H1 (cell line): ENCODE measurements at regions not wholly inside any gene's neighbourhood (a gene's known extent, or its start where the extent isn't known, plus 50 kb on each side); places are given as distances from the start of the nearest gene placed in this dataset.

Experiments
- CTCF ChIA-PET: fragments of 300-600 bp; sonication (Branson Sonifier 250); formaldehyde crosslinking; loops from one replicate; lab custom pipeline; 2021; ENCODE audit not compliant: partially characterized antibody; lab: Charles Lee
- POLR2A ChIA-PET: fragments of 300-600 bp; sonication (Branson Sonifier 250); formaldehyde crosslinking; loops from one replicate; lab custom pipeline; 2021; ENCODE audit warnings: inconsistent platforms; ENCODE audit not compliant: partially characterized antibody; lab: Charles Lee
- DNase-seq, 2 experiments: peaks; one replicate each; pipeline versions ENCODE4 v3.0.0 to v3.0.0-alpha.2; 2010 to 2022; ENCODE audit warnings: low spot score in 2 of 2, low read depth in 1 of 2, mixed read lengths in 1 of 2
- FAIRE-seq: peaks from 2 replicates; lab custom pipeline; 2011; peaks lifted over from hg19 to GRCh38; lab: Jason Lieb, UNC
- H2AFZ ChIP-seq: 2 replicates; pipeline ENCODE4 v1.8.1; 2012; ENCODE audit warnings: low read length, inconsistent platforms
- H2AK5ac ChIP-seq: 2 replicates; pipeline ENCODE4 v1.6.1; 2013; ENCODE audit warnings: low read depth, low read length
- H2BK120ac ChIP-seq: replicated peaks from 2 replicates; pipeline ENCODE3; 2013; ENCODE audit warnings: low read depth, low read length, inconsistent platforms
- H2BK12ac ChIP-seq: 2 replicates; pipeline ENCODE4 v1.6.1; 2013; ENCODE audit warnings: low read depth, low read length
- H2BK15ac ChIP-seq: 2 replicates; pipeline ENCODE4 v1.6.1; 2013; ENCODE audit warnings: low read length
- H2BK20ac ChIP-seq: 2 replicates; pipeline ENCODE4 v1.6.1; 2013; ENCODE audit warnings: low read length
- H2BK5ac ChIP-seq: 2 replicates; pipeline ENCODE4 v1.6.1; 2013; ENCODE audit warnings: low read depth, low read length
- H3K14ac ChIP-seq: 2 replicates; pipeline ENCODE4 v1.6.1; 2013; ENCODE audit warnings: inconsistent platforms; ENCODE audit not compliant: insufficient read length
- H3K18ac ChIP-seq: 2 replicates; pipeline ENCODE4 v1.6.1; 2013; ENCODE audit warnings: low read length; ENCODE audit errors: extremely low read depth
- H3K23ac ChIP-seq: 2 replicates; pipeline ENCODE4 v1.6.1; 2013; ENCODE audit warnings: inconsistent platforms; ENCODE audit not compliant: insufficient read length
- H3K23me2 ChIP-seq: 2 replicates; pipeline ENCODE4 v1.6.1; 2013; ENCODE audit warnings: low read depth, low read length
- H3K27ac ChIP-seq: 2 replicates; pipeline ENCODE4 v1.6.1; 2011; ENCODE audit warnings: low read depth, low read length, inconsistent platforms
- H3K27me3 ChIP-seq, 4 experiments: replicated peaks in 1 of 4; 1 replicate in 1 of 4; 2 replicates in 3 of 4; pipeline versions ENCODE4 v1.6.1 to v1.8.1; 2011 to 2013; ENCODE audit warnings: low read length in 3 of 4, mild to moderate bottlenecking in 3 of 4, inconsistent platforms in 2 of 4, mixed read lengths in 2 of 4, moderate library complexity in 1 of 4; ENCODE audit not compliant: control insufficient read depth in 3 of 4, insufficient read depth in 3 of 4; ENCODE audit errors: extremely low read depth in 1 of 4
- H3K36me3 ChIP-seq, 4 experiments: 2 replicates each; pipeline versions ENCODE4 v1.6.1 to v1.8.1; 2011 to 2013; ENCODE audit warnings: mild to moderate bottlenecking in 4 of 4, low read length in 3 of 4, moderate library complexity in 2 of 4, control low read depth in 1 of 4, inconsistent platforms in 1 of 4; ENCODE audit not compliant: insufficient read depth in 4 of 4, control insufficient read depth in 2 of 4
- H3K4ac ChIP-seq: replicated peaks from 2 replicates; pipeline ENCODE3; 2013; ENCODE audit warnings: low read length, low read depth, mixed read lengths, inconsistent platforms; ENCODE audit not compliant: insufficient read length
- H3K4me1 ChIP-seq, 4 experiments: replicated peaks in 1 of 4; 1 replicate in 1 of 4; 2 replicates in 3 of 4; pipeline versions ENCODE4 v1.6.1 to v1.8.1; 2011 to 2013; ENCODE audit warnings: low read length in 3 of 4, inconsistent platforms in 2 of 4, mixed read lengths in 1 of 4; ENCODE audit not compliant: insufficient read depth in 4 of 4, control insufficient read depth in 3 of 4
- H3K4me2 ChIP-seq, 2 experiments: 2 replicates each; pipeline versions ENCODE4 v1.6.1 to v1.8.1; 2011 to 2013; ENCODE audit warnings: low read depth in 2 of 2, low read length in 2 of 2, control low read depth in 1 of 2, inconsistent platforms in 1 of 2, mild to moderate bottlenecking in 1 of 2; ENCODE audit not compliant: insufficient read depth in 1 of 2
- H3K4me3 ChIP-seq, 4 experiments: fragments of 200-600, 300-600 bp in 1 of 4; sonication (generic), shearing (Covaris generic), sonication (Bioruptor Twin) in 1 of 4; 2 replicates each; pipeline versions ENCODE4 v1.5.1 to v1.8.1; 2011 to 2016; ENCODE audit warnings: low read length in 4 of 4, low read depth in 3 of 4, control low read depth in 2 of 4, inconsistent platforms in 2 of 4, mild to moderate bottlenecking in 2 of 4, mixed read lengths in 1 of 4, moderate library complexity in 1 of 4; ENCODE audit not compliant: insufficient read depth in 2 of 4; ENCODE audit errors: extremely low read depth in 1 of 4
- H3K56ac ChIP-seq: replicated peaks from 2 replicates; pipeline ENCODE3; 2013; ENCODE audit warnings: low read depth, mild to moderate bottlenecking, mixed read lengths, low read length, inconsistent platforms; ENCODE audit not compliant: insufficient read length
- H3K79me1 ChIP-seq: 2 replicates; pipeline ENCODE4 v1.6.1; 2013; ENCODE audit warnings: low read depth, low read length, control low read depth
- H3K79me2 ChIP-seq, 2 experiments: 2 replicates each; pipeline versions ENCODE4 v1.6.1 to v1.8.1; 2012 to 2013; ENCODE audit warnings: low read length in 2 of 2, mild to moderate bottlenecking in 2 of 2, inconsistent platforms in 1 of 2; ENCODE audit not compliant: insufficient read depth in 2 of 2, control insufficient read depth in 1 of 2
- H3K9ac ChIP-seq, 4 experiments: replicated peaks in 1 of 4; 1 replicate in 1 of 4; 2 replicates in 3 of 4; pipeline versions ENCODE4 v1.6.1 to v1.8.1; 2011 to 2013; ENCODE audit warnings: low read depth in 3 of 4, low read length in 3 of 4, control low read depth in 2 of 4, mild to moderate bottlenecking in 2 of 4, moderate library complexity in 2 of 4, inconsistent platforms in 1 of 4; ENCODE audit errors: extremely low read depth in 1 of 4
- H3K9me3 ChIP-seq, 2 experiments: 2 replicates each; pipeline versions ENCODE4 v1.6.1 to v1.8.1; 2012 to 2013; ENCODE audit warnings: mild to moderate bottlenecking in 2 of 2, moderate library complexity in 2 of 2, control low read depth in 1 of 2, inconsistent platforms in 1 of 2, low read depth in 1 of 2, low read length in 1 of 2, mixed read lengths in 1 of 2; ENCODE audit not compliant: insufficient read depth in 2 of 2
- H4K20me1 ChIP-seq, 2 experiments: replicated peaks in 1 of 2; 2 replicates each; pipeline versions ENCODE3 to v1.8.1; 2011 to 2013; ENCODE audit warnings: inconsistent platforms in 2 of 2, low read length in 2 of 2, mild to moderate bottlenecking in 1 of 2; ENCODE audit not compliant: insufficient read depth in 2 of 2, control insufficient read depth in 1 of 2
- H4K5ac ChIP-seq: 2 replicates; pipeline ENCODE4 v1.6.1; 2013; ENCODE audit warnings: low read length, low read depth, mixed read lengths, inconsistent platforms; ENCODE audit not compliant: insufficient read length
- H4K8ac ChIP-seq: 2 replicates; pipeline ENCODE4 v1.8.0; 2013; ENCODE audit warnings: mild to moderate bottlenecking, moderate library complexity, low read length, inconsistent platforms; ENCODE audit not compliant: insufficient read depth; ENCODE audit errors: extremely low read depth
- H4K91ac ChIP-seq: replicated peaks from 2 replicates; pipeline ENCODE3; 2013; ENCODE audit warnings: low read length, mixed read lengths, inconsistent platforms; ENCODE audit not compliant: insufficient read length
- EZH2 ChIP-seq: fragments of 200-600 bp; sonication (generic); IDR thresholded peaks from 2 replicates; pipeline ENCODE4 v1.7.1; 2012; ENCODE audit warnings: low read depth, mild to moderate bottlenecking, moderate library complexity, low read length, inconsistent platforms; ENCODE audit not compliant: severe bottlenecking
- HDAC6 ChIP-seq: IDR thresholded peaks from one replicate; pipeline ENCODE4 v1.7.1; 2012; ENCODE audit warnings: low read depth, mild to moderate bottlenecking, inconsistent platforms, low read length, moderate library complexity
- JUND ChIP-seq: IDR thresholded peaks from 2 replicates; pipeline ENCODE4 v1.6.1; 2011; ENCODE audit warnings: mild to moderate bottlenecking, improper control_type of control experiment, low read length
- NANOG ChIP-seq: IDR thresholded peaks from 2 replicates; pipeline ENCODE4 v1.6.1; 2011; ENCODE audit warnings: low read length, low read depth, mild to moderate bottlenecking, inconsistent platforms; ENCODE audit not compliant: insufficient read depth, poor library complexity, severe bottlenecking
- RXRA ChIP-seq: IDR thresholded peaks from 2 replicates; pipeline ENCODE4 v1.6.1; 2011; ENCODE audit warnings: low read depth, mild to moderate bottlenecking, low read length, moderate library complexity; ENCODE audit not compliant: insufficient read depth
- SAP30 ChIP-seq: fragments of 300-600 bp; sonication (generic); IDR thresholded peaks from 2 replicates; pipeline ENCODE4 v1.7.1; 2012; ENCODE audit warnings: low read length, moderate library complexity, mild to moderate bottlenecking, inconsistent platforms; ENCODE audit not compliant: insufficient read depth, insufficient replicate concordance
- SP2 ChIP-seq: IDR thresholded peaks from 2 replicates; pipeline ENCODE4 v1.6.1; 2012; ENCODE audit warnings: mild to moderate bottlenecking, low read length, inconsistent platforms
- TAF1 ChIP-seq: IDR thresholded peaks from 2 replicates; pipeline ENCODE4 v1.6.1; 2011; ENCODE audit warnings: mild to moderate bottlenecking, low read depth, low read length
- TBP ChIP-seq: IDR thresholded peaks from 2 replicates; pipeline ENCODE4 v1.6.1; 2011; ENCODE audit warnings: low read depth, low read length, improper control_type of control experiment
- YY1 ChIP-seq: IDR thresholded peaks from 2 replicates; pipeline ENCODE4 v1.6.1; 2011; ENCODE audit warnings: low read depth, mild to moderate bottlenecking, low read length
- WGBS, 2 experiments: shearing (Covaris generic) in 1 of 2; methylation state at CpG; one replicate each; pipeline versions ENCODE4 v1.1.6 to v1.1.7; 2013 to 2015; ENCODE audit warnings: low lambda C conversion rate in 2 of 2, mixed read lengths in 2 of 2, inconsistent platforms in 1 of 2, low coverage in 1 of 2, missing lambda C conversion rate in 1 of 2; ENCODE audit not compliant: insufficient replicate concordance in 2 of 2, insufficient coverage in 1 of 2, insufficient read length in 1 of 2; ENCODE audit errors: extremely low coverage in 1 of 2, missing lambda C conversion rate in 1 of 2; 5-methylcytosine and 5-hydroxymethylcytosine counted together

GRCh38 chr15:35986191-35986721, 440.3 kb upstream of the DPH6 start:
- Histone ChIP-seq H3K4me1 (no peaks in the 10 kb centered on the region), H2BK12ac (no peak overlapping the region), H3K9ac (no peak overlapping the region), H3K4me2 (no peak overlapping the region), H2BK120ac (no peak overlapping the region), H2BK15ac (no peak overlapping the region), H3K36me3 (no peaks in the 10 kb centered on the region), H3K56ac (no peak overlapping the region), H2AK5ac (no peak overlapping the region), H3K79me2 (no peaks in the 10 kb centered on the region), H2BK5ac (no peak overlapping the region), H4K8ac (no peak overlapping the region), H3K23ac (no peak overlapping the region), H3K18ac (no peak overlapping the region), H3K27me3 (no peaks in the 10 kb centered on the region), H4K91ac (no peak overlapping the region), H3K79me1 (no peaks in the 10 kb centered on the region), H3K4ac (no peak overlapping the region), H3K27ac (no peak overlapping the region), H4K5ac (no peak overlapping the region), H4K20me1 (no peaks in the 10 kb centered on the region), H3K9me3 (no peaks in the 10 kb centered on the region), H3K4me3 (no peak overlapping the region), H3K23me2 (no peaks in the 10 kb centered on the region), H3K14ac (no peak overlapping the region), H2BK20ac (no peak overlapping the region), H2AFZ (no peak overlapping the region)
- TF ChIP-seq NANOG (no peak), HDAC6 (no peak), RXRA (no peak), TBP (no peak), EZH2 (no peak), JUND (no peak), SP2 (no peak), SAP30 (no peak), TAF1 (no peak), YY1 (no peak)
- FAIRE-seq (no peak), DNase-seq (no peak)
- ChIA-PET POLR2A (no interaction called here), CTCF (no interaction called here)
- 93% methylated on average over 7 of the region's 7 CpGs; no CpG with 5 or more reads in 1 of the 2 experiments for WGBS, 2 experiments
